Endothelial cell of umbilical vein (primary cell): ENCODE measurements at regions not wholly inside any gene's neighbourhood (a gene's known extent, or its start where the extent isn't known, plus 50 kb on each side); places are given as distances from the start of the nearest gene placed in this dataset.

Experiments used
- BruUV-seq: library from RNA; stranded (reverse); fragments of 400-500 nt; replicated peaks from 2 replicates; lab custom pipeline; 2021; lab: Mats Ljungman, UMichigan
- CTCF ChIA-PET: fragments of 300-600, 350-600 bp; sonication (Branson Sonifier 250); formaldehyde crosslinking; loops from one replicate; lab custom pipeline; 2021; ENCODE audit warnings: antibody characterized with exemption, inconsistent platforms; lab: Charles Lee
- POLR2A ChIA-PET: fragments of 300-600, 350-600 bp; sonication (Branson Sonifier 250); formaldehyde crosslinking; loops from one replicate; lab custom pipeline; 2021; ENCODE audit warnings: antibody characterized with exemption, inconsistent platforms; lab: Charles Lee
- DNase-seq: peaks from one replicate; pipeline ENCODE4 v3.0.0-alpha.2; 2011; ENCODE audit warnings: low read depth, low spot score
- FAIRE-seq: peaks from 2 replicates; lab custom pipeline; 2011; peaks lifted over from hg19 to GRCh38; lab: Jason Lieb, UNC
- H2AFZ ChIP-seq: 2 replicates; pipeline ENCODE4 v1.6.0; 2012; ENCODE audit warnings: low read depth, low read length, control low read depth, inconsistent platforms
- H3K27ac ChIP-seq: 2 replicates; pipeline ENCODE4 v1.5.1; 2011; ENCODE audit warnings: low read depth, mild to moderate bottlenecking, control low read depth, low read length, moderate library complexity; ENCODE audit not compliant: insufficient read depth
- H3K27me3 ChIP-seq, 2 experiments: 2 replicates each; pipeline versions ENCODE4 v1.6.0 to v1.6.1; 2011; ENCODE audit warnings: low read length in 2 of 2, mixed read lengths in 1 of 2; ENCODE audit not compliant: control insufficient read depth in 2 of 2, insufficient read depth in 2 of 2
- H3K36me3 ChIP-seq, 2 experiments: 2 replicates in 1 of 2; 3 replicates in 1 of 2; pipeline ENCODE4 v1.5.1; 2011; ENCODE audit warnings: low read length in 2 of 2, mild to moderate bottlenecking in 1 of 2, moderate library complexity in 1 of 2; ENCODE audit not compliant: control insufficient read depth in 2 of 2, insufficient read depth in 2 of 2; ENCODE audit errors: extremely low read depth in 1 of 2
- H3K4me1 ChIP-seq: 3 replicates; pipeline ENCODE4 v1.5.1; 2011; ENCODE audit warnings: mild to moderate bottlenecking, low read length; ENCODE audit not compliant: control insufficient read depth, insufficient read depth; ENCODE audit errors: extremely low read depth
- H3K4me2 ChIP-seq: 2 replicates; pipeline ENCODE4 v1.6.1; 2011; ENCODE audit warnings: low read length, control low read depth, mixed read lengths; ENCODE audit not compliant: insufficient read depth
- H3K4me3 ChIP-seq, 3 experiments: fragments of 200-600 bp in 1 of 3; sonication (generic), shearing (Covaris generic) in 1 of 3; replicated peaks in 1 of 3; 2 replicates each; pipeline ENCODE4 v1.5.1; 2011 to 2016; ENCODE audit warnings: control low read depth in 3 of 3, low read length in 3 of 3, mild to moderate bottlenecking in 2 of 3, inconsistent platforms in 1 of 3, low read depth in 1 of 3, moderate library complexity in 1 of 3; ENCODE audit not compliant: insufficient read depth in 1 of 3
- H3K79me2 ChIP-seq: 2 replicates; pipeline ENCODE4 v1.6.0; 2012; ENCODE audit warnings: low read length, inconsistent platforms; ENCODE audit not compliant: control insufficient read depth, insufficient read depth
- H3K9ac ChIP-seq: replicated peaks from 2 replicates; pipeline ENCODE3; 2011; ENCODE audit warnings: low read length, control low read depth; ENCODE audit not compliant: insufficient read depth; ENCODE audit errors: extremely low read depth
- H3K9me1 ChIP-seq: replicated peaks from 3 replicates; pipeline ENCODE4 v1.6.0; 2011; ENCODE audit warnings: mild to moderate bottlenecking, low read length; ENCODE audit not compliant: control insufficient read depth, insufficient read depth; ENCODE audit errors: extremely low read depth
- H3K9me3 ChIP-seq: replicated peaks from 2 replicates; pipeline ENCODE4 v1.5.1; 2012; ENCODE audit warnings: low read length, inconsistent platforms; ENCODE audit not compliant: control insufficient read depth, insufficient read depth
- H4K20me1 ChIP-seq: replicated peaks from 2 replicates; pipeline ENCODE3; 2011; ENCODE audit warnings: mild to moderate bottlenecking, low read length; ENCODE audit not compliant: control insufficient read depth, insufficient read depth; ENCODE audit errors: extremely low read depth
- EZH2 ChIP-seq: IDR thresholded peaks from 2 replicates; pipeline ENCODE4 v1.6.1; 2012; ENCODE audit warnings: borderline replicate concordance, low read depth, mild to moderate bottlenecking, moderate library complexity, low read length, inconsistent platforms; ENCODE audit not compliant: severe bottlenecking
- FOS ChIP-seq: IDR thresholded peaks from 2 replicates; pipeline ENCODE4 v1.6.1; 2011; ENCODE audit warnings: mild to moderate bottlenecking, low read length, moderate library complexity, borderline replicate concordance; ENCODE audit not compliant: insufficient read depth
- GATA2 ChIP-seq: IDR thresholded peaks from 2 replicates; pipeline ENCODE4 v1.7.0; 2011; ENCODE audit warnings: low read depth, mild to moderate bottlenecking, moderate library complexity, mixed read lengths, low read length; ENCODE audit not compliant: insufficient read length, insufficient read depth
- JUN ChIP-seq: IDR thresholded peaks from 2 replicates; pipeline ENCODE4 v1.6.1; 2011; ENCODE audit warnings: borderline replicate concordance, low read depth; ENCODE audit not compliant: insufficient read length, insufficient read depth
- MAX ChIP-seq: IDR thresholded peaks from 2 replicates; pipeline ENCODE4 v1.6.1; 2011; ENCODE audit not compliant: insufficient read depth, insufficient read length
- MYC ChIP-seq: IDR thresholded peaks from one replicate; pipeline ENCODE4 v1.6.1; 2011; ENCODE audit warnings: mild to moderate bottlenecking, low read depth, low read length
- POLR2A ChIP-seq: IDR thresholded peaks from 2 replicates; pipeline ENCODE4 v1.6.1; 2012; ENCODE audit warnings: low read depth, mild to moderate bottlenecking, control low read depth, low read length
- POLR2AphosphoS5 ChIP-seq: IDR thresholded peaks from 2 replicates; pipeline ENCODE4 v1.6.1; 2012; ENCODE audit warnings: low read depth, mild to moderate bottlenecking, control low read depth, low read length, moderate library complexity; ENCODE audit not compliant: insufficient read depth
- dilution Hi-C: fragments of 300-500 bp; cut with MboI; formaldehyde crosslinking; loops from one replicate; pipeline ENCODE4 v1.15.0; 2019; ENCODE audit warnings: low sequenced_read_pairs; ENCODE audit not compliant: extremely low pct_ligation_motif_present
- intact Hi-C: fragments of 100-400 bp; cut with micrococcal nuclease; formaldehyde crosslinking; loops from one replicate; pipeline ENCODE4 v1.10.0; 2022
- TF ChIP-seq, protein P1 (sequence below), 2 donors: IDR thresholded peaks; 1 replicate in 1 of 2; 2 replicates in 1 of 2; pipeline ENCODE4 v1.5.1; 2011; ENCODE audit warnings: low read length in 2 of 2, mild to moderate bottlenecking in 2 of 2, moderate library complexity in 2 of 2, control low read depth in 1 of 2, inconsistent platforms in 1 of 2, low read depth in 1 of 2; ENCODE audit not compliant: insufficient read depth in 1 of 2; ENCODE audit errors: extremely low read depth in 1 of 2

- no peaks in the 10 kb centered on the region for H3K36me3 ChIP-seq
- H3K27me3 ChIP-seq, result peaks cover 0 to 2% of the 10 kb centered on the region in 2 experiments
- intact Hi-C loops (no loop called here), dilution Hi-C loops (no loop called here)
- TF ChIP-seq MYC (no peak), MAX (no peak), GATA2 (no peak), EZH2 (no peak), FOS (no peak), POLR2AphosphoS5 (no peak), POLR2A (no peak), JUN (no peak)
- TF ChIP-seq, protein P1, sequence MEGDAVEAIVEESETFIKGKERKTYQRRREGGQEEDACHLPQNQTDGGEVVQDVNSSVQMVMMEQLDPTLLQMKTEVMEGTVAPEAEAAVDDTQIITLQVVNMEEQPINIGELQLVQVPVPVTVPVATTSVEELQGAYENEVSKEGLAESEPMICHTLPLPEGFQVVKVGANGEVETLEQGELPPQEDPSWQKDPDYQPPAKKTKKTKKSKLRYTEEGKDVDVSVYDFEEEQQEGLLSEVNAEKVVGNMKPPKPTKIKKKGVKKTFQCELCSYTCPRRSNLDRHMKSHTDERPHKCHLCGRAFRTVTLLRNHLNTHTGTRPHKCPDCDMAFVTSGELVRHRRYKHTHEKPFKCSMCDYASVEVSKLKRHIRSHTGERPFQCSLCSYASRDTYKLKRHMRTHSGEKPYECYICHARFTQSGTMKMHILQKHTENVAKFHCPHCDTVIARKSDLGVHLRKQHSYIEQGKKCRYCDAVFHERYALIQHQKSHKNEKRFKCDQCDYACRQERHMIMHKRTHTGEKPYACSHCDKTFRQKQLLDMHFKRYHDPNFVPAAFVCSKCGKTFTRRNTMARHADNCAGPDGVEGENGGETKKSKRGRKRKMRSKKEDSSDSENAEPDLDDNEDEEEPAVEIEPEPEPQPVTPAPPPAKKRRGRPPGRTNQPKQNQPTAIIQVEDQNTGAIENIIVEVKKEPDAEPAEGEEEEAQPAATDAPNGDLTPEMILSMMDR (IDR thresholded peaks at IDR 0.05; ENCODE audit: extremely low read depth in 1 of 2, insufficient read depth in 1 of 2, low read depth in 1 of 2, low read length in 2 of 2), result no peak
- H3K9ac ChIP-seq, result no peak overlapping the region
- no peak overlapping the region for H2AFZ ChIP-seq
- H3K9me1 ChIP-seq, result no peaks in the 10 kb centered on the region
- BruUV-seq, result no TSS peak
- H3K4me1 ChIP-seq, result no peaks in the 10 kb centered on the region
- ChIA-PET CTCF (no interaction called here), POLR2A (no interaction called here)
- no peak overlapping the region for H3K4me3 ChIP-seq
- no peak for DNase-seq
- no peaks in the 10 kb centered on the region for H4K20me1 ChIP-seq
- no peak overlapping the region for H3K4me2 ChIP-seq
- FAIRE-seq, result no peak
- no peaks in the 10 kb centered on the region for H3K79me2 ChIP-seq
- no peak overlapping the region for H3K27ac ChIP-seq
- no peaks in the 10 kb centered on the region for H3K9me3 ChIP-seq
These were observed 312.0 kb upstream of the RPS23 start for GRCh38 chr5:82590112-82590511.
